ENCODE measurements at regions not wholly inside any gene's neighbourhood (a gene's known extent, or its start where the extent isn't known, plus 50 kb on each side); places are given as distances from the start of the nearest gene placed in this dataset.
"Not testable (repeated sequence)": the region's sequence is repeated elsewhere in the genome, so short reads cannot be mapped to it uniquely, and the experiment has no call there.

DNA sequence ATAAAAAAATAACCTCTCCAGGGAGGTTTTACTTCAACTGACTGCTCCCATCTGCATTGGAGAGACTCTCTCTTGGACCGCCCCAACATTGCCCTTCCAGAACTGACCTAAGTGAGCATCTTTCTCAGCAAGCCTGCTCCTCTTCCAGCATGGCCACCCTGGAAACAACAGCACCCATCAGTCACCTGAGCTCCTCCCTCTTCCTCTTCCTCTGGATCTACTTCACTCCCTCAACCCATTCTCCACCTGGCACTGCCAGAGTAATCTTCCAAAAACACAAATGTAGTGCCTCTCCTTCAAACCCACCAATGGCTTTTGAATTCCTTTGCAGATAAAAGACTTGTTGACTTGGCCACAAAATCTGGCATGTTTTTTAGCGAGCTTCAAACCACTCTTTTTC lies 128.8 kb upstream of the NR2F2 start:
- DNase-seq (no peak), ATAC-seq (no peak)
- Mint-ChIP-seq H3K27me3 (peaks cover 14 to 41% (median 22%) of the 10 kb centered on the region in 5 donors), H3K27ac (no peak overlapping the region), H3K4me3 (no peak overlapping the region), H3K4me1 (peaks cover 0 to 1% (median 0%) of the 10 kb centered on the region in 4 donors), H3K36me3 (no peaks in the 10 kb centered on the region), H3K9me3 (peaks cover 0 to 21% (median 9%) of the 10 kb centered on the region in 9 donors)
- POLR2A ChIA-PET = no interaction called here

DNA sequence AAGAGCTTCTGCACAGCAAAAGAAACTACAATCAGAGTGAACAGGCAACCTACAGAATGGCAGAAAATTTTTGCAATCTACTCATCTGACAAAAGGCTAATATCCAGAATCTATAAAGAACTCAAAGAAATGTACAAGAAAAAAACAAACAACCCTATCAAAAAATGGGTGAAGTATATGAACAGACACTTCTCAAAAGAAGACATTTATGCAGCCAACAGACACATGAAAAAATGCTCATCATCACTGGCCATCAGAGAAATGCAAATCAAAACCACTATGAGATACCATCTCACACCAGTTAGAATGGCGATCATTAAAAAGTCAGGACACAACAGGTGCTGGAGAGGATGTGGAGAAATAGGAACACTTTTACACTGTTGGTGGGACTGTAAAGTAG lies 124.9 kb upstream of the NR2F2 start:
- Mint-ChIP-seq H3K9me3 (peaks cover 0 to 21% (median 9%) of the 10 kb centered on the region in 9 donors), H3K27me3 (peaks cover 7 to 19% (median 11%) of the 10 kb centered on the region in 5 donors)
- H3K4me1 Mint-ChIP-seq, POLR2A ChIA-PET, H3K4me3 Mint-ChIP-seq, H3K27ac Mint-ChIP-seq, H3K36me3 Mint-ChIP-seq, ATAC-seq, DNase-seq: not testable (repeated sequence)

DNA sequence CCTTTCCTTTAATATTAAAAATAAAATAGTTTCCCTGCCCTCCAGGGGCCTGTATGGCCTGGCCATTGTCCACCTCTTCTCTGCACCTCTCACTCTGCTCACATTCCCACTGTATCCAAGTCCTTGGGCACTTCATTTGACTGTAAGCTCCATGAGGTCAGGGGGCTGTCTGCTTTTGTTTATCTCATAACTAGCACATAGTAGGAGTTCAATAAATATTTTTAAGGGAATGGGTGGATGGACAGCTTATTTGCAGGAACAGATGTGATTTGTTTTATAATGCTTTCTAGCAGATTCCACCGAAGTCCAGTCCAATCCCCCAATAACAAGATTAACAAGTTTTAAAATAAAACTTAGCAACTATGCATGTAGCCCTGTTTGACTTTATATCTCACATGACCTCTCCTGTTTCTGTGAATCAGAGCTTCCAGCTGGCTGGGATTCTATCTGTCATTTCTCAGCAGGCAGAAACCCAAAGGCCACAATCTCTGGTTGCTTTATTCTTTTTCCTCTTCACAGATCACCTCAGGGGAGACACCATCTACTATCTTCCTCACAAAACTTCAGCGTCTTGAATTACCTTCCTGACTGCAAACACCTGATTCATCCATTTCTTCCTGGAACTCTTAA lies 123.0 kb upstream of the NR2F2 start:
- no peak for DNase-seq
- H3K36me3 Mint-ChIP-seq = no peaks in the 10 kb centered on the region
- H3K27ac Mint-ChIP-seq = no peak overlapping the region
- no peaks in the 10 kb centered on the region for H3K4me1 Mint-ChIP-seq
- H3K4me3 Mint-ChIP-seq = no peak overlapping the region
- H3K9me3 Mint-ChIP-seq = peaks cover 0 to 21% (median 6%) of the 10 kb centered on the region in 9 donors
- H3K27me3 Mint-ChIP-seq = peaks cover 0 to 18% (median 5%) of the 10 kb centered on the region in 5 donors
- no peak for ATAC-seq
- POLR2A ChIA-PET = no interaction called here

GRCh38 chr15:96209285-96209735 lies 121.2 kb upstream of the NR2F2 start:
- peaks cover 0 to 18% (median 0%) of the 10 kb centered on the region in 5 donors for H3K27me3 Mint-ChIP-seq
- no peaks in the 10 kb centered on the region for H3K4me1 Mint-ChIP-seq
- H3K9me3 Mint-ChIP-seq = peaks cover 0 to 15% (median 5%) of the 10 kb centered on the region in 9 donors
- no peaks in the 10 kb centered on the region for H3K36me3 Mint-ChIP-seq
- H3K4me3 Mint-ChIP-seq = no peak overlapping the region
- POLR2A ChIA-PET = no interaction called here
- H3K27ac Mint-ChIP-seq = no peak overlapping the region
- no peak for DNase-seq
- no peak for ATAC-seq

DNA sequence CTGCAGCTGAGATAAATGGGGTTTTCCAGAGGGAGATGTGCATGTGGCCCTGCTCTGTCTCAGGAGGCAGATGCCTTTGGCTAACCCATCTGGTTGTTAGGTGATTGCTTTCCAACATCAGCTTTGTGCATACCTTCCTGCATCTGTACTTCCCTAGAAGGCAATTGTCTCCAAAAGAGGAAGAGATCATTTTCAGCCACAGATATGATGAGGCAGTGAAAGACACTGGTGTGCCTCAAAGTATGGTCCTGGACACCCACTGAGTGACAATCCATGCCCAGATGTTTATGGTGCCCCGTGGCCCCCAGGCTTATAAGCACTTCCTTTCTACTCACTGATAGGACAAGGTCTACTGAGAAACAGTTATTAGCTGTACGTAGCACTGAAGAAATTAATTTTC lies 117.5 kb upstream of the NR2F2 start:
- H3K36me3 Mint-ChIP-seq = peaks cover 0 to 4% (median 0%) of the 10 kb centered on the region in 3 donors
- H3K4me1 Mint-ChIP-seq = no peaks in the 10 kb centered on the region
- peaks cover 0 to 36% (median 2%) of the 10 kb centered on the region in 5 donors for H3K27me3 Mint-ChIP-seq
- H3K27ac Mint-ChIP-seq = no peak overlapping the region
- POLR2A ChIA-PET = no interaction called here
- no peak overlapping the region for H3K4me3 Mint-ChIP-seq
- H3K9me3 Mint-ChIP-seq = peaks cover 0 to 13% (median 0%) of the 10 kb centered on the region in 9 donors
- ATAC-seq (no peak), DNase-seq (no peak)

GRCh38 chr15:96213896-96214295 lies 116.6 kb upstream of the NR2F2 start:
- Mint-ChIP-seq H3K4me1 (no peaks in the 10 kb centered on the region), H3K27ac (no peak overlapping the region), H3K27me3 (peaks cover 0 to 42% (median 3%) of the 10 kb centered on the region in 5 donors), H3K9me3 (peaks cover 0 to 13% (median 0%) of the 10 kb centered on the region in 9 donors), H3K36me3 (peaks cover 0 to 4% (median 0%) of the 10 kb centered on the region in 3 donors), H3K4me3 (no peak overlapping the region)
- POLR2A ChIA-PET = no interaction called here
- ATAC-seq (no peak), DNase-seq (no peak)

DNA sequence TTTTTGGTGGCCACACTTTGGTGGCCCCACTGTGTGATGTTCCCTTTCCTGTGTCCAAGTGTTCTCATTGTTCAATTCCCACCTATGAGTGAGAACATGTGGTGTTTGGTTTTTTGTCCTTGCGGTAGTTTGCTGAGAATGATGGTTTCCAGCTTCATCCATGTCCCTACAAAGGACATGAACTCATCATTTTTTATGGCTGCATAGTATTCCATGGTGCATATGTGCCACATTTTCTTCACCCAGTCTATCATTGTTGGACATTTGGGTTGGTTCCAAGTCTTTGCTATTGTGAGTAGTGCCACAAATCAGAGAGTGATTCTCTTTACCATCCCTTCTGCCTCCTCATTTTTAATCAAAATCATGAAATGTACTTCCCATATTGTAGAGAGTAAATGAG lies 114.0 kb upstream of the NR2F2 start:
- peaks cover 0 to 16% (median 0%) of the 10 kb centered on the region in 9 donors for H3K9me3 Mint-ChIP-seq
- POLR2A ChIA-PET = not testable (repeated sequence)
- peaks cover 0 to 45% (median 6%) of the 10 kb centered on the region in 5 donors for H3K27me3 Mint-ChIP-seq

GRCh38 chr15:96217983-96218382 lies 112.5 kb upstream of the NR2F2 start:
- Mint-ChIP-seq H3K36me3 (peaks cover 0 to 4% (median 0%) of the 10 kb centered on the region in 3 donors), H3K4me1 (no peaks in the 10 kb centered on the region), H3K27me3 (peaks cover 0 to 42% (median 11%) of the 10 kb centered on the region in 5 donors), H3K4me3 (no peak overlapping the region), H3K27ac (no peak overlapping the region), H3K9me3 (peaks cover 0 to 16% (median 0%) of the 10 kb centered on the region in 9 donors)
- DNase-seq (no peak), ATAC-seq (no peak)
- POLR2A ChIA-PET = no interaction called here

More for the DNA sequence above, 114.0 kb upstream of the NR2F2 start:
- not testable (repeated sequence) for H3K36me3 Mint-ChIP-seq, ATAC-seq, H3K27ac Mint-ChIP-seq, DNase-seq, H3K4me1 Mint-ChIP-seq, H3K4me3 Mint-ChIP-seq

GRCh38 chr15:96218623-96219455 lies 111.7 kb upstream of the NR2F2 start:
- DNase-seq = no peak
- Mint-ChIP-seq H3K27me3 (peaks cover 0 to 50% (median 16%) of the 10 kb centered on the region in 5 donors), H3K4me3 (no peak overlapping the region), H3K36me3 (peaks cover 0 to 4% (median 0%) of the 10 kb centered on the region in 3 donors), H3K27ac (no peak overlapping the region), H3K9me3 (peaks cover 0 to 16% (median 0%) of the 10 kb centered on the region in 9 donors), H3K4me1 (no peaks in the 10 kb centered on the region)
- no peak for ATAC-seq
- POLR2A ChIA-PET = no interaction called here

DNA sequence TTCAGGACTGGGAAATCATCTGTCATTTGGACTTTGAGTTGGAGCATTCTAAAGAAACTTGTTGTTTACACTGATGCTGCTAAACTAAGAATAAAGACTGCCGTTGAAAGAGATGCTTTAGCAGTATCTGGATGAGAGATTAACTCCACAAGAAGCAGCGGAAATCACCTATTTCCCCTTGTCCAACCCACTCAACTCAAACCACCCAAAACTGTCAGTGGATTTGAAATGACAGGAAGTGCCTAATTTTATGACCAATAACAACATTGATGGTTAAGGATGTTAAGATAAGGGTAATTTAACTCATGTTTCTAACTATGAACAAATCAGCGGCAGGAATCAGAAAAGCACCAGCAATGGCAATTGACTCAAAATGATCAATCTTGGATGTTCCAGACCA lies 110.8 kb upstream of the NR2F2 start:
- POLR2A ChIA-PET = no interaction called here
- Mint-ChIP-seq H3K36me3 (peaks cover 0 to 4% (median 0%) of the 10 kb centered on the region in 3 donors), H3K27ac (no peak overlapping the region), H3K9me3 (peaks cover 0 to 16% (median 0%) of the 10 kb centered on the region in 9 donors), H3K27me3 (peaks cover 0 to 50% (median 16%) of the 10 kb centered on the region in 5 donors), H3K4me3 (no peak overlapping the region), H3K4me1 (no peaks in the 10 kb centered on the region)
- ATAC-seq (no peak), DNase-seq (no peak)

DNA sequence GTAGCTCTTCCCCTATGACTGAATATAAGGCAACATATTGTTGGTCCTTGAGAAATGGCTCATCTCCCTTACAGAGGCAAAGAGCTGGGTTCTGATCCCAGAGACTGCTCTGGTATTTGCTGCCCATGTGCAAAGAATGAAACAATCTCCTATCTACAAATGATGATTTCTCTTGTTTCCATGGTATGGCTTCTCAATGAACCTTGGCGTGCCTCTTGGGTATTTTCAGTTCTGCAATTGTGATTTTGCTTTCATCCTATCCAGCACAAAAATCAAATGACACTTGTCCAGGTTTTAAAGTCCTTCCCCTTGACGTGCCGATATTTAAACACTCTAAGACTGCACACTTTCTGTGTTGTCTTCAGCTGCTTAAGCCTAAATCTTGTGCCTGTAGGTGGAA lies 109.8 kb upstream of the NR2F2 start:
- no peaks in the 10 kb centered on the region for H3K4me1 Mint-ChIP-seq
- ATAC-seq (no peak), DNase-seq (no peak)
- peaks cover 0 to 4% (median 0%) of the 10 kb centered on the region in 3 donors for H3K36me3 Mint-ChIP-seq
- no peak overlapping the region for H3K27ac Mint-ChIP-seq
- H3K9me3 Mint-ChIP-seq = peaks cover 0 to 16% (median 0%) of the 10 kb centered on the region in 9 donors
- POLR2A ChIA-PET = no interaction called here
- peaks cover 0 to 54% (median 16%) of the 10 kb centered on the region in 5 donors for H3K27me3 Mint-ChIP-seq
- H3K4me3 Mint-ChIP-seq = no peak overlapping the region

- no peak overlapping the region for H3K27ac Mint-ChIP-seq
- ATAC-seq (no peak), DNase-seq (no peak)
- peaks cover 0 to 55% (median 16%) of the 10 kb centered on the region in 5 donors for H3K27me3 Mint-ChIP-seq
- H3K36me3 Mint-ChIP-seq = no peaks in the 10 kb centered on the region
- H3K4me1 Mint-ChIP-seq = no peaks in the 10 kb centered on the region
- H3K9me3 Mint-ChIP-seq = peaks cover 0 to 9% (median 0%) of the 10 kb centered on the region in 9 donors
- no peak overlapping the region for H3K4me3 Mint-ChIP-seq
- POLR2A ChIA-PET = no interaction called here
These were observed 107.5 kb upstream of the NR2F2 start for GRCh38 chr15:96222981-96223380.

DNA sequence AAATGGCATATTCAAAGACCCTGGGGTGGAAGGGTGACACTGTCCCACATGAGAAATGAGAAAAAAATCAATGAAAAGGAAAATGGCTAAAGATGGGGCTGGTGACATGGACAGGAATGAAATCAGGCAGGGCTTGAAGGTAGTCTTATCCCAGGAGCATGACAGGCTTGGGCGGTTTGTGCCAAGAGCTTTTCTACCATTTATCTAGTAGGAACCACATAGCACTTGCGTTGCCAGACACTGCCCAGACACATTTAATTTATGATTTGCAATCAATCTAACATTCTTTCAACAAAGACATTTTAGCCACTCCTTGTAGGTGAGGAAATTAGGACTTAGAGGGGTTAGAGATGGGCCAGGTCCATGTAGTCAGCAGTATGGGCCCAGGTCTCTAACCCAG lies 106.6 kb upstream of the NR2F2 start:
- Mint-ChIP-seq H3K4me3 (no peak overlapping the region), H3K36me3 (no peaks in the 10 kb centered on the region), H3K9me3 (peaks cover 0 to 11% (median 0%) of the 10 kb centered on the region in 9 donors), H3K27me3 (peaks cover 0 to 51% (median 15%) of the 10 kb centered on the region in 5 donors), H3K27ac (no peak overlapping the region), H3K4me1 (no peaks in the 10 kb centered on the region)
- POLR2A ChIA-PET = no interaction called here
- no peak for ATAC-seq
- no peak for DNase-seq
